SKM-1 (cell line): ENCODE measurements at regions not wholly inside any gene's neighbourhood (a gene's known extent, or its start where the extent isn't known, plus 50 kb on each side); places are given as distances from the start of the nearest gene placed in this dataset.

Experiments
- DNase-seq: peaks from one replicate; lab custom pipeline; 2025; ENCODE audit not compliant: unreplicated experiment; lab: John Stamatoyannopoulos, UW

DNA sequence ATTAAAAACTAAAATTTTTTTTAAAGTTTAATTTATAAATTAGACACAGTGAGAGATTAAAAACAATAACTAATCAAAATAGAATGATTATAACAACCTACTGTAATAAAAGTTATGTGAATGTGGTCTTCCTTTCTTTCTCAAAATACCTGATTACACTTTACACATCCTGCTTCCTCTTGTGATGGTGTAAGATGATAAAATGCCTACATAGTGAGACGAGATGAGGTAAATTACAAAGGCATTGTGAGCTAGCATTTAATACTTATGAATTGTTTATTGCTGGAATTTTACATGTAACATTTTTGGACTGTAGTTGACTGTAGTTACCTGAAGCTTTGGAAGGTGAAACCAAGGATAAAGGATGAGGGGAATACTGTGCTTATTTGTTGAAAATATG is 94.2 kb upstream of the CLEC14A start:
- DNase-seq, result no peak

DNA sequence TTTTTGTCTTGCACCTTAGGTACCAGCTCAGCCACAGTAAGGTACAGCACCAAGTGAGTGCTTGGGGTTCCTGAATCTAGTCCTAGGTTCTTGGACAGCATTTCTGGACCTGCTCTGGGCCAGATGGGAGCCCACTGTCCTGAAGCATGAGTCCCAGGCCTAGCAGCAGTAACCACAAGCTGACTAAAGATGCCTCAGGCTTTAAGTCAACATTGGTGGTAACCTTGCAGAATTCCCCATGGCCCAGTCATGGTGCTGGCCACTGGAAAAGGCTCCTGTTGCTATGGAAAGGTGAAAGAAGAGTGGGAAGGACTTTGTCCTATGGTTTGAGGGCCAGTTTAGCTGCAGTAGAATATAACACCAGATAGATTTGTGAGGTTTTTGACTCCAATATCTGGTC is 86.9 kb upstream of the CLEC14A start:
- DNase-seq, result no peak

DNA sequence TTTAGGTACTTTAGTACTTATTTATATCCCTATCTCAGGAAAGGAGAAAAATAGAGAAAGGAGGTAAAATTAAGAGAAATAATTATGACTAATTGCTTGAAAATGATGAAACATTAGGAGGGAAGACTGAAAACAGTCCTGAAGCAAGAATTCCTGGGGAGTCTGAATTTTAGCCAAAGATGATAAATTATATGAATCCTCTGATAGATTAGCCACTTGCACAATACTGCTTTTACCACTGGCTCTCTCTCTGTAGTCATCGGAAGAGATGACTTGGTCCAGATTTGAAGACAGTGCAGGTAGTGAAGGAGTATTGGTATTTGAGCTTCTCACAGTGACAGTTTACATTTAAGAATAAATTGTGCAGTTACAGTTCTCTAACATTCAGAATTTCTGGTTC is 83.8 kb upstream of the CLEC14A start:
- DNase-seq, result no peak

DNA sequence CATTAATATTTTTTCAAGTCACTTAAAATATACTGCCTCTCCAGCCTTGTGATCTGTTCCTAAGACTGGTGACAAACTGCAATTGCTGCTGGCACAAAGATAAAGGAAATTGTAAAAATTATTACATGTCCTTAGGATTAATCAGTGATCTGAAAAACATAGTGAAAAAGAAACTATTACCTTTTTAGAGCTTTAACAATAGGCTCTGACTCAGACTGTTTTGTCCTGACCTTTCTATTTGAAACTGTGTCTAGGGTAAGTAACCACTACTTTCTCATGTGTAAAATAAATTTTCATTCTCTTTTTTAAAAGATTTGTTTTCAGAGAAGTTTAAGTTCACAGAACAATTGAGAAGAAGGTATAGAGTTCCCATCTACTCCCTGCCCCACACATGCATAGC is 80.4 kb upstream of the CLEC14A start:
- DNase-seq, result no peak

DNA sequence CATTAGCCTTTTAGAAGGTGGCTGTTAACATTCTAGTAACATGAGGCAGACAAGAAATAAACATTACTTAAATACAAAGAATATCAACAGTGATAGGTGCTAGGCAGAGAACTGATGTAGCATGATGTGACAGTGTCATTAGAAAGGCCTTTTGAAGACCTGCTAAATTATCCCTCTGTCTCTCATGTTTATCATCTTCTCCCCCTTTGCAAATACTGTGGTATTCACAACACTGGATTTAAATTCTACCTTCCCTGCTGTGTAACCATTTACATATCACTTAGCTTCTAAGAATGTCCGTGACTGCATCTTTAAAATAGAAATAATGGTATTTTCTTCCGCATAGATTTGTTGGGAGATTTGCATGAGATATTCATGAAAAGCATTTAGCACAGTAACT is 74.4 kb upstream of the CLEC14A start:
- no peak for DNase-seq

DNA sequence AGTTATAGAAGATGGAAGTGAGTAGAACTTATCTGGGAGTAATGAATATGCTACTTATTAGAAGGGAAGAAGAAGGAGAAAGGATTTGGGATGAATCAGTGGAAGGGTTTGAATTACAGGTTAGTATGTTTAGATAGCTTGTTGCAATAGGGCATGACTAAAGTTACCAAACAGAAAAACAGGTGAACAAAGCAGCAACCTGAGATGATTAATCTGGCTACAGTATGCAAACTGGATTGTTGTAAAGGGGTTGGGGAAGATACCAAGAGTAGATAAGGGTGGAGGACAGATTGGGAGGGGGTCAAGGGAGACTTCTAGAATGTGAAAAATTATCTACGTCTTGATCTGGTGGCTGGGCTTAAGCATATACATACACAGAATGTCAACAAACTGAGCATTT is 73.4 kb upstream of the CLEC14A start:
- no peak for DNase-seq

DNA sequence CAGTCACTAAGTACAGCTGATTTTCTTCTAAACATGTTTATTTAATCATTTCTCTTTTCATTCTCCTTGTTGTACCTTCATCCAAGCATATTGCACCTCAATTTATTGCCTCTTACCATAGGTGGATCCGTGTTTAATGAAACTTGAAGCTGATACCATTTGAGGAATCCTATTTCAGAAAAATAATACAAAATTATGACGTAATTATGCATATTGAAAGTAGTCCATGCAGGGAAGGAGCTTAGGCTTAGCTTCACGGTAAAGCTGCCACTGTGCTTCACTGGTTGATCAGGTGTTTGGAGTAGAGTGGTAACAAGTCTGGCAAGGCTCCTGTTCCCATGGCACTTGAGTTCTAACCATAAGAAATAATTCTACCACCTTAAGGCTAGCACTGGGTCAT is 61.0 kb upstream of the CLEC14A start:
- no peak for DNase-seq

DNA sequence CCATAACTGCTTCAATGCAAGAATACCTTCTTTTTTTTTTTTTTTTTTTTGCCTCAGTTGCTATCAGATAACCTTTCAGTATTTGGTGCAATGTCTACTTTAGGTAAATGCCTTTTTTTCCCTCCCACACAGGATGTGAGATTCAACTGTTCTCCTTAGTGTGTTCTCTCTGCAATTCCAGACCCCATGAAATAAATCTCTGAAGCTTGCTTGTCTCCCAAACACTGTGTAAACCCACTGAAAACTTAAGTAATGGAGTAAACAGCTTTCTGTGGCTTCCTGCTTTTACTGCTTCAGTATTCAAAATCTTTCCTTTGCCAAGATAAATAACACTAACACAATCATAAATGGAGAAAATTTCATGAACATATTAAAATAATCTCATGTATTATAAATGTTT is 55.8 kb upstream of the CLEC14A start:
- DNase-seq, result no peak

DNA sequence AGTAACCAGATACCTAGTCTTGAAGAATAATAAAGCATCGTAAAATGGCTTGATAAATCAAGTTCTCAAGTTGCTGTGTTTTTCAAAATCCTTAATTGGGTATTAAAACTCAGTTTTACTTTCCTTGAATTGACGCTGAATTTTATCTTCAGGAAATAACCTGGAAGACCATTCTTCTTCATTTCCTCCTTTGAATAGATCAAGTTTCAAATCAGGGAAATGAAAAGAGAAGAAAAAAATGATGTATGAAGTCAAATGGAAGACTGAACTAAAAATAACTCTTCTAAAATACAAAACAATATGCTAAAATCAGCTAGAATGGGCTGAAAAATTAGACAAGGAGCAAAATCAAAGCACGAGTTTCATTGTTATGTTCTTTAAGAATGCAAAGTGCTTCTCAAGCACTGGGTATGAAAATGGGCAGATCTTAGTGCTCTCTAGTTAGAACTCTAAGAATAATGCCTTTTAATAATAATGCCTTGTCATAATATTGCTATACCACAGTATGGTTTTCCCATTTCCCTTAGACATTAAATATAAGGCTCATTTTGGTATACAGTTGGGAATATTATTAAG is 54.6 kb upstream of the CLEC14A start:
- no peak for DNase-seq

DNA sequence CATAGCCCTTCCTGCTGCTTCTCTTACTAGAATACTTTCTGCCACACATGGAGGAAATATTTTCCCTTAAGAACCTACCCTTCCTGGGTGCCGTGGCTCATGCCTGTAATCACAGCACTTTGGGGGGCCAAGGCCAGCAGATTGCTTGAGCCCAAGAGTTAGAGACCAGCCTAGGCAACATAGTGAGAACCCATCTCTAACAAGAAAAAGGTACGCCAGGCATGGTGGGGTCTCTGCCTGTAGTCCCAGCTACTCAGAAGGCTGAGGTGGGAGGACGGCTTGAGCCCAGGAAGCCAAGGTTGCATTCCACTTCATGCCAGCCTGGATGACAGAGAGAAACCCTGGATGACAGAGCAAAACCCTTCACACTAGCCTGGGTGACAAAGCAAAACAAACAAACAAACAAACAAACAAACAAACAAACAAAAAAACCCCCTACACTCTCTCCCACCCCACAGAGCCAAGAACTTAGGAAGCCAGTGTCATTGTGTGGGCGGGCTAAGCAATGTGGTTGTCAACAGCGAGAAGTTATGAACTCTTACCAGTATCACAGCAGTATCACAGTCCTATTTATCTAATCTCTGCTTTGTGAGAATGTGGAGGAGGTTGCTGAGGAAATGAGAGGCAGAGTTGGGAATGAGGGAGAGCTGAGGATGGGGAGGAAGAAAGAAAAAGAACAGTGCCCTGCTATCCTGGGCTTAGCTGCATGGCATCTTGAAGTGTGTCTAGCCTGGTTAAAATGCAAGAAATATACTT is 53.8 kb upstream of the CLEC14A start:
- DNase-seq, result no peak
